ENCODE measurements at regions not wholly inside any gene's neighbourhood (a gene's known extent, or its start where the extent isn't known, plus 50 kb on each side); places are given as distances from the start of the nearest gene placed in this dataset.
"Not testable (repeated sequence)": the region's sequence is repeated elsewhere in the genome, so short reads cannot be mapped to it uniquely, and the experiment has no call there.

GRCh38 chr3:176867681-176868663 lies 329.3 kb downstream of the TBL1XR1 start:
- DNase-seq: no peak

GRCh38 chr3:176861137-176861536 lies 336.1 kb downstream of the TBL1XR1 start:
- no peak for DNase-seq

GRCh38 chr3:176856721-176857120 lies 340.6 kb downstream of the TBL1XR1 start:
- no peak for DNase-seq

GRCh38 chr3:176855901-176856486 lies 341.3 kb downstream of the TBL1XR1 start:
- no peak for DNase-seq

GRCh38 chr3:176855213-176855612 lies 342.1 kb downstream of the TBL1XR1 start:
- no peak for DNase-seq

GRCh38 chr3:176850498-176850897 lies 346.8 kb downstream of the TBL1XR1 start:
- no peak for DNase-seq

- peak; percentile 9 for DNase-seq
Observed at GRCh38 chr3:176848431-176849214, 348.7 kb downstream of the TBL1XR1 start.

GRCh38 chr3:176842914-176843313 lies 354.4 kb downstream of the TBL1XR1 start:
- no peak for DNase-seq

- DNase-seq: no peak
Observed at GRCh38 chr3:176840641-176841286, 356.5 kb downstream of the TBL1XR1 start.

GRCh38 chr3:176839901-176840300 lies 357.4 kb downstream of the TBL1XR1 start:
- no peak for DNase-seq

GRCh38 chr3:176839466-176839865 lies 357.8 kb downstream of the TBL1XR1 start:
- no peak for DNase-seq

GRCh38 chr3:176827244-176827643 lies 370.0 kb downstream of the TBL1XR1 start:
- DNase-seq: not testable (repeated sequence)

- no peak for DNase-seq
Observed at GRCh38 chr3:176824811-176825210, 372.5 kb downstream of the TBL1XR1 start.

- DNase-seq: no peak
Observed at GRCh38 chr3:176820764-176821163, 376.5 kb downstream of the TBL1XR1 start.

- DNase-seq: no peak
Observed at GRCh38 chr3:176816937-176817336, 380.3 kb downstream of the TBL1XR1 start.

- peak; percentile 9 for DNase-seq
Observed at GRCh38 chr3:176814285-176814684, 383.0 kb downstream of the TBL1XR1 start.

GRCh38 chr3:176807938-176808337 lies 389.3 kb downstream of the TBL1XR1 start:
- no peak for DNase-seq

GRCh38 chr3:176799675-176800074 lies 397.6 kb downstream of the TBL1XR1 start:
- no peak for DNase-seq

- no peak for DNase-seq
Observed at GRCh38 chr3:176798680-176799079, 398.6 kb downstream of the TBL1XR1 start.

- no peak for DNase-seq
Observed at GRCh38 chr3:176796371-176796770, 400.9 kb downstream of the TBL1XR1 start.

- DNase-seq: no peak
Observed at GRCh38 chr3:176795891-176796290, 401.4 kb downstream of the TBL1XR1 start.

- DNase-seq: no peak
Observed at GRCh38 chr3:176794406-176794805, 402.9 kb downstream of the TBL1XR1 start.

GRCh38 chr3:176789947-176790346 lies 407.3 kb downstream of the TBL1XR1 start:
- no peak for DNase-seq

Measured in inflammatory macrophage treated with lipopolysaccharide for 4 hours (primary cell).